HepG2 (cell line): ENCODE measurements at regions not wholly inside any gene's neighbourhood (a gene's known extent, or its start where the extent isn't known, plus 50 kb on each side); places are given as distances from the start of the nearest gene placed in this dataset.

Source experiments
- ATAC-seq: fragments of 200-7000 bp; cut with Tn5 transposase; 3 replicates; pipeline ENCODE4 v1.9.1; 2020; ENCODE audit warnings: mild to moderate bottlenecking, moderate library complexity
- BruUV-seq: library from RNA; stranded (reverse); fragments of 400-500 nt; replicated peaks from 2 replicates; lab custom pipeline; 2021; lab: Mats Ljungman, UMichigan
- CTCF ChIA-PET: fragments of 300-600 bp; formaldehyde crosslinking; extraction: SDS; loops from one replicate; lab custom pipeline; 2021; ENCODE audit warnings: low total read pairs, inconsistent platforms, low intra/inter-chr PET ratio; lab: Yijun Ruan, JAX
- POLR2A ChIA-PET: fragments of 350-600 bp; sonication (Branson Sonifier 250); formaldehyde crosslinking; loops from one replicate; lab custom pipeline; 2020; ENCODE audit warnings: antibody characterized with exemption, inconsistent platforms; lab: Yijun Ruan, JAX
- DNase-seq: peaks from one replicate; pipeline ENCODE4 v3.0.0-alpha.2; 2015; ENCODE audit warnings: low spot score
- FAIRE-seq: peaks from 3 replicates; lab custom pipeline; 2011; peaks lifted over from hg19 to GRCh38; lab: Jason Lieb, UNC
- H2AFZ ChIP-seq: one replicate; pipeline ENCODE4 v1.6.1; 2011; ENCODE audit warnings: low read length, inconsistent platforms
- H3K27ac ChIP-seq: fragments of 300-600 bp; 3 replicates; pipeline ENCODE4 v1.8.0; 2011; ENCODE audit warnings: mixed run types, mild to moderate bottlenecking, mixed read lengths, low read length, inconsistent platforms; ENCODE audit not compliant: insufficient read depth; ENCODE audit errors: extremely low read length
- H3K27me3 ChIP-seq, 2 experiments: fragments of 200-600 bp in 1 of 2; 2 replicates in 1 of 2; 3 replicates in 1 of 2; pipeline versions ENCODE4 v1.6.0 to v1.8.0; 2011; ENCODE audit warnings: low read length in 2 of 2, mild to moderate bottlenecking in 2 of 2, moderate library complexity in 2 of 2, inconsistent platforms in 1 of 2; ENCODE audit not compliant: insufficient read depth in 2 of 2, control insufficient read depth in 1 of 2
- H3K36me3 ChIP-seq, 2 experiments: fragments of 200-600 bp in 1 of 2; replicated peaks in 1 of 2; 2 replicates in 1 of 2; 3 replicates in 1 of 2; pipeline versions ENCODE4 v1.5.1 to v1.8.0; 2011; ENCODE audit warnings: low read length in 2 of 2, inconsistent platforms in 1 of 2; ENCODE audit not compliant: insufficient read depth in 2 of 2, control insufficient read depth in 1 of 2
- H3K4me1 ChIP-seq: 2 replicates; pipeline ENCODE4 v1.5.1; 2012; ENCODE audit warnings: low read length, inconsistent platforms; ENCODE audit not compliant: insufficient read depth
- H3K4me2 ChIP-seq: 2 replicates; pipeline ENCODE4 v1.6.0; 2011; ENCODE audit warnings: low read depth, low read length, inconsistent platforms
- H3K4me3 ChIP-seq, 3 experiments: fragments of 200-600 bp in 1 of 3; sonication (generic), shearing (Covaris generic) in 1 of 3; replicated peaks in 1 of 3; 2 replicates each; pipeline ENCODE4 v1.5.1; 2011 to 2016; ENCODE audit warnings: low read length in 3 of 3, inconsistent platforms in 2 of 3, low read depth in 2 of 3, mild to moderate bottlenecking in 2 of 3, control low read depth in 1 of 3, mixed read lengths in 1 of 3; ENCODE audit not compliant: insufficient read depth in 1 of 3
- H3K79me2 ChIP-seq: one replicate; pipeline ENCODE4 v1.6.1; 2011; ENCODE audit warnings: low read length, inconsistent platforms; ENCODE audit not compliant: insufficient read depth
- H3K9ac ChIP-seq: 2 replicates; pipeline ENCODE4 v1.6.0; 2011; ENCODE audit warnings: mild to moderate bottlenecking, low read depth, low read length, inconsistent platforms; ENCODE audit not compliant: insufficient read depth
- H3K9me3 ChIP-seq: 2 replicates; pipeline ENCODE4 v1.5.1; 2012; ENCODE audit warnings: mild to moderate bottlenecking, low read length
- H4K20me1 ChIP-seq: 2 replicates; pipeline ENCODE4 v1.6.0; 2011; ENCODE audit warnings: inconsistent platforms, mild to moderate bottlenecking, low read length, moderate library complexity; ENCODE audit not compliant: insufficient read depth
- BORCS8-MEF2B ChIP-seq: sonication (generic); formaldehyde crosslinking; IDR thresholded peaks from 2 replicates; pipeline ENCODE4 v1.8.0; 2022; ENCODE audit warnings: mild to moderate bottlenecking, missing genetic modification reagents
- HHEX ChIP-seq: IDR thresholded peaks from 2 replicates; pipeline ENCODE4 v1.6.1; 2016; ENCODE audit warnings: control low read depth
- MBNL3 ChIP-seq: fragments of 250-450 bp; sonication (Bioruptor Pico); conservative IDR thresholded peaks from 2 replicates; pipeline ENCODE4 v1.8.0; 2022; ENCODE audit warnings: mild to moderate bottlenecking, inconsistent platforms
- NKX3-1 ChIP-seq: sonication (generic); formaldehyde crosslinking; IDR thresholded peaks from 2 replicates; pipeline ENCODE4 v1.5.0; 2020; ENCODE audit warnings: missing genetic modification reagents
- NONO ChIP-seq, 2 experiments: fragments of 450-650 bp in 1 of 2; sonication (generic) in 1 of 2; formaldehyde crosslinking in 1 of 2; IDR thresholded peaks in 1 of 2; conservative IDR thresholded peaks in 1 of 2; 2 replicates each; pipeline versions ENCODE4 v1.6.1 to v1.8.0; 2017 to 2022; ENCODE audit warnings: mild to moderate bottlenecking in 1 of 2, missing genetic modification reagents in 1 of 2, moderate library complexity in 1 of 2
- PRMT3 ChIP-seq: sonication (generic); formaldehyde crosslinking; IDR thresholded peaks from 2 replicates; pipeline ENCODE4 v1.8.1; 2022; ENCODE audit warnings: low read depth, mild to moderate bottlenecking, moderate library complexity, missing genetic modification reagents, borderline replicate concordance
- REXO4 ChIP-seq: sonication (generic); formaldehyde crosslinking; IDR thresholded peaks from 2 replicates; pipeline ENCODE4 v1.8.0; 2022; ENCODE audit warnings: missing genetic modification reagents, mild to moderate bottlenecking, borderline replicate concordance
- SMARCE1 ChIP-seq: fragments of 450-650 bp; IDR thresholded peaks from 2 replicates; pipeline ENCODE4 v1.6.1; 2017; ENCODE audit warnings: borderline replicate concordance
- TARDBP ChIP-seq: sonication (generic); formaldehyde crosslinking; IDR thresholded peaks from 2 replicates; pipeline ENCODE4 v1.8.0; 2022; ENCODE audit warnings: mild to moderate bottlenecking, missing genetic modification reagents
- WGBS: methylation state at CpG from one replicate; pipeline ENCODE4 v1.1.6; 2017; ENCODE audit warnings: low lambda C conversion rate; 5-methylcytosine and 5-hydroxymethylcytosine counted together
- in situ Hi-C: cut with HindIII; loops from 2 replicates; pipeline ENCODE4 v1.10.0; 2017; ENCODE audit warnings: low pct_unique_long_range_greater_than_20kb; ENCODE audit not compliant: extremely low pct_ligation_motif_present
- intact Hi-C: fragments of 100-400 bp; cut with micrococcal nuclease; formaldehyde crosslinking; loops from one replicate; pipeline ENCODE4 v1.10.0; 2022; ENCODE audit not compliant: unreplicated experiment
- TF ChIP-seq, protein P1 (sequence below): IDR thresholded peaks from 2 replicates; pipeline ENCODE4 v1.6.1; 2012; ENCODE audit warnings: low read depth, low read length, improper control_type of control experiment
- TF ChIP-seq, protein P2 (sequence below): sonication (generic); formaldehyde crosslinking; IDR thresholded peaks from 2 replicates; pipeline ENCODE4 v1.4.0; 2020; ENCODE audit warnings: missing genetic modification reagents
- TF ChIP-seq, protein P3 (sequence below): IDR thresholded peaks from 2 replicates; pipeline ENCODE4 v1.6.1; 2016; ENCODE audit warnings: control low read depth
- TF ChIP-seq, protein P4 (sequence below): IDR thresholded peaks from 2 replicates; pipeline ENCODE4 v1.6.1; 2016

DNA sequence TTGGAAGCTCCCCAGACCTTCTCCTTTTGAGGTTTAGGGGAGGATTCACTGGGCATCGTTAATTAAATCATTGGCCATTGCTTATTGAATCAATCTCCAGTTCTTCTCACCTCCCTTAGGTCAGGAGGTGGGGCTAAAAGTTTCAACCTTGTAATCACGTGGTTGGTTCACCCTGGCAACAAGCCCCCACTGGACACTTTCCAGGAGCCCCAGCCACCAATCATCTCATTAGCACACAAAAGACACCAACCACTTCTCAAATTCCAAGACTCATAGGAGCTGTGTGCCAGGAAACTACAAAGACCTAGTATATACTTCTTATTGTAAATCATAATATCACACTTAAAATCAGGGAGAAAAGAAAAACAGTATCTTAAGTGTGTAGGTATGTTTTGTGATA, 94.6 kb upstream of the PLEKHA5 start (continued):
- TF ChIP-seq SMARCE1, result no peak
- TF ChIP-seq PRMT3 (CRISPR knock-in tag), result no peak
- TF ChIP-seq, all 625 proteins: peak for 0

DNA sequence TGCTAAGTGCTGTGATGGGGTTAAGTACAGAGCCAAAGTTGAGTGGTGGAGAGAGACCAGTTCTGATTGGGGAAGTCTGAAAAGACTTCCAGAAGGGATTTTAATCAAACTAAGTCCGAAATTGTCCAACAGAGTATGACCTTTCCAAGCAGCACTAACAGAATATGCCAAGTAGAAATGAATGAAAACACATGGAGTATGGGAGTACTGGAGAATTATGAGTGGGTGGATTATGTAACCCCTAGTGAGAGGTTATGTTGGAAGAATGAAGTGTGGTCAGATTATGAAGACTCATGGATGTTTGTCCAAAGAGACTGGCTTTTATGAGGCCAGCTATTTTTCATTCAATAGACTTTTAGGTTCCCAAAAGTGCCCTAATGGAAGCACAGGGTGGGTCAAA, 94.0 kb upstream of the PLEKHA5 start:
- ATAC-seq (no peak), DNase-seq (no peak), FAIRE-seq (no peak)
- Histone ChIP-seq H3K4me3 (no peak overlapping the region), H3K9me3 (peaks cover 19% of the 10 kb centered on the region; the same call in 1 of the 2 replicates), H3K9ac (no peak overlapping the region), H3K4me2 (no peak overlapping the region), H3K27me3 (no peaks in the 10 kb centered on the region; a peak in 1 of 5 replicates), H2AFZ (no peak overlapping the region), H4K20me1 (no peaks in the 10 kb centered on the region), H3K79me2 (no peaks in the 10 kb centered on the region), H3K36me3 (no peaks in the 10 kb centered on the region), H3K4me1 (no peaks in the 10 kb centered on the region), H3K27ac (no peak overlapping the region)
- in situ Hi-C loops (no loop called here), intact Hi-C loops (no loop called here)
- no TSS peak for BruUV-seq
- no peak for TF ChIP-seq BORCS8-MEF2B (CRISPR knock-in tag)
- TF ChIP-seq, protein P1, sequence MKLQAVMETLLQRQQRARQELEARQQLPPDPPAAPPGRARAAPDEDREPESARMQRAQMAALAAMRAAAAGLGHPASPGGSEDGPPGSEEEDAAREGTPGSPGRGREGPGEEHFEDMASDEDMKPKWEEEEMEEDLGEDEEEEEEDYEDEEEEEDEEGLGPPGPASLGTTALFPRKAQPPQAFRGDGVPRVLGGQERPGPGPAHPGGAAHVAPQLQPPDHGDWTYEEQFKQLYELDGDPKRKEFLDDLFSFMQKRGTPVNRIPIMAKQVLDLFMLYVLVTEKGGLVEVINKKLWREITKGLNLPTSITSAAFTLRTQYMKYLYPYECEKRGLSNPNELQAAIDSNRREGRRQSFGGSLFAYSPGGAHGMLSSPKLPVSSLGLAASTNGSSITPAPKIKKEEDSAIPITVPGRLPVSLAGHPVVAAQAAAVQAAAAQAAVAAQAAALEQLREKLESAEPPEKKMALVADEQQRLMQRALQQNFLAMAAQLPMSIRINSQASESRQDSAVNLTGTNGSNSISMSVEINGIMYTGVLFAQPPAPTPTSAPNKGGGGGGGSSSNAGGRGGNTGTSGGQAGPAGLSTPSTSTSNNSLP, result no peak
- TF ChIP-seq, protein P2, sequence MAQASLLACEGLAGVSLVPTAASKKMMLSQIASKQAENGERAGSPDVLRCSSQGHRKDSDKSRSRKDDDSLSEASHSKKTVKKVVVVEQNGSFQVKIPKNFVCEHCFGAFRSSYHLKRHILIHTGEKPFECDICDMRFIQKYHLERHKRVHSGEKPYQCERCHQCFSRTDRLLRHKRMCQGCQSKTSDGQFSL (CRISPR knock-in tag), result no peak
- TF ChIP-seq, protein P3, sequence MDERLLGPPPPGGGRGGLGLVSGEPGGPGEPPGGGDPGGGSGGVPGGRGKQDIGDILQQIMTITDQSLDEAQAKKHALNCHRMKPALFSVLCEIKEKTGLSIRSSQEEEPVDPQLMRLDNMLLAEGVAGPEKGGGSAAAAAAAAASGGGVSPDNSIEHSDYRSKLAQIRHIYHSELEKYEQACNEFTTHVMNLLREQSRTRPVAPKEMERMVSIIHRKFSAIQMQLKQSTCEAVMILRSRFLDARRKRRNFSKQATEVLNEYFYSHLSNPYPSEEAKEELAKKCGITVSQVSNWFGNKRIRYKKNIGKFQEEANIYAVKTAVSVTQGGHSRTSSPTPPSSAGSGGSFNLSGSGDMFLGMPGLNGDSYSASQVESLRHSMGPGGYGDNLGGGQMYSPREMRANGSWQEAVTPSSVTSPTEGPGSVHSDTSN, result no peak
- TF ChIP-seq NONO (IDR thresholded peaks at IDR 0.05), result no peak
- no peak for TF ChIP-seq NONO (CRISPR knock-in tag; conservative IDR thresholded peaks at IDR 0.05)
- no peak for TF ChIP-seq REXO4 (CRISPR knock-in tag)
- no peak for TF ChIP-seq HHEX
- TF ChIP-seq, protein P4, sequence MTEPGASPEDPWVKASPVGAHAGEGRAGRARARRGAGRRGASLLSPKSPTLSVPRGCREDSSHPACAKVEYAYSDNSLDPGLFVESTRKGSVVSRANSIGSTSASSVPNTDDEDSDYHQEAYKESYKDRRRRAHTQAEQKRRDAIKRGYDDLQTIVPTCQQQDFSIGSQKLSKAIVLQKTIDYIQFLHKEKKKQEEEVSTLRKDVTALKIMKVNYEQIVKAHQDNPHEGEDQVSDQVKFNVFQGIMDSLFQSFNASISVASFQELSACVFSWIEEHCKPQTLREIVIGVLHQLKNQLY (CRISPR knock-in tag), result no peak
- no peak for TF ChIP-seq TARDBP
- TF ChIP-seq NKX3-1 (CRISPR knock-in tag), result no peak
- TF ChIP-seq MBNL3 (CRISPR knock-in tag), result no peak
- 4% methylated on average over 1 of the region's 1 CpG for WGBS
- ChIA-PET POLR2A (no interaction called here), CTCF (no interaction called here)
